ENCODE measurements at regions not wholly inside any gene's neighbourhood (a gene's known extent, or its start where the extent isn't known, plus 50 kb on each side); places are given as distances from the start of the nearest gene placed in this dataset.

DNA sequence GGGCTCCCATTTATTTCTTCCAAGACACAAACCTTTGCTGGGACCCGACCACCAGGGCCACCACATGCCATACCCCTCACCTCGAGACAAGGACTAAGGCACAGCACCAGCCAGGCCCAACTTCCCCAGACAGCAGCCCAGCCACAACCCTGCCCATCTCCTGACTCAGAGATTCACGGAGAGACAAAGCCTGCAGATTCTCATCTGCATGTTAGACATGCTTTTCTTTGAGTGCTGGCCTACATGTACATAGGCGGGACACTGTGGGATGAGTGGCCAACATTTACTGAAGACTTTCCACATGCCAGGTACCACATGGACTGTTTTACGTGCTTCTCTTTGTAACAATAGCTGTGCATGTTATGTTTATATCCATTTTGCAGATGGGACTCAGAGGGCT, 221.3 kb upstream of the ZMIZ1 start:
- Histone ChIP-seq H3K27me3 (no peaks in the 10 kb centered on the region), H3K36me3 (no peaks in the 10 kb centered on the region), H3K4me3 (no peak overlapping the region), H3K27ac (no peak overlapping the region), H3K9me3 (no peaks in the 10 kb centered on the region), H3K4me1 (no peaks in the 10 kb centered on the region)
- TF ChIP-seq, protein P1, sequence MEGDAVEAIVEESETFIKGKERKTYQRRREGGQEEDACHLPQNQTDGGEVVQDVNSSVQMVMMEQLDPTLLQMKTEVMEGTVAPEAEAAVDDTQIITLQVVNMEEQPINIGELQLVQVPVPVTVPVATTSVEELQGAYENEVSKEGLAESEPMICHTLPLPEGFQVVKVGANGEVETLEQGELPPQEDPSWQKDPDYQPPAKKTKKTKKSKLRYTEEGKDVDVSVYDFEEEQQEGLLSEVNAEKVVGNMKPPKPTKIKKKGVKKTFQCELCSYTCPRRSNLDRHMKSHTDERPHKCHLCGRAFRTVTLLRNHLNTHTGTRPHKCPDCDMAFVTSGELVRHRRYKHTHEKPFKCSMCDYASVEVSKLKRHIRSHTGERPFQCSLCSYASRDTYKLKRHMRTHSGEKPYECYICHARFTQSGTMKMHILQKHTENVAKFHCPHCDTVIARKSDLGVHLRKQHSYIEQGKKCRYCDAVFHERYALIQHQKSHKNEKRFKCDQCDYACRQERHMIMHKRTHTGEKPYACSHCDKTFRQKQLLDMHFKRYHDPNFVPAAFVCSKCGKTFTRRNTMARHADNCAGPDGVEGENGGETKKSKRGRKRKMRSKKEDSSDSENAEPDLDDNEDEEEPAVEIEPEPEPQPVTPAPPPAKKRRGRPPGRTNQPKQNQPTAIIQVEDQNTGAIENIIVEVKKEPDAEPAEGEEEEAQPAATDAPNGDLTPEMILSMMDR (IDR thresholded peaks at IDR 0.05): no peak
- intact Hi-C loops (cut with DNase I): no loop called here
- DNase-seq (no peak), ATAC-seq (no peak)

DNA sequence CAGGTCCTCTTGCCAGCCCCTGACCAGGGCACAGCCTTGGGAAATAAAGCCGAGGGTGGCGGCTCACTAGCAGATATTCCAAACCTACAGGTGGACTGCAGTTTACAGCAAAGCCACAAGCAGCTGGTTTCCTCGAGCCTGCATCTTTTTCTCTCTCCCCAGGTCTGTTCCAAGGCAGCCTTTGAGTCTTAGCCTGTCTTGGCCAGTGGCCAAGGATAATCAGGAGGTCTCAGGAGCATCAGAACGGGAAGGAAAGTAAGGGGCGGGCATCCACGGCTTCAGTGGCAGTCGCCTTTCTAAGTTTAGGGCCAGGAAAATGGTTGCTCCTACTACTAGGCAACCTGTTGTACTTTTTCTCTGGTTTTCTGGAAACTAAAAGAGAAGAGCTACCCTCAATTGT, 219.7 kb upstream of the ZMIZ1 start:
- TF ChIP-seq, protein P1 (IDR thresholded peaks at IDR 0.05): no peak
- H3K9me3 ChIP-seq: no peaks in the 10 kb centered on the region
- H3K36me3 ChIP-seq: no peaks in the 10 kb centered on the region
- no peak for ATAC-seq
- H3K27me3 ChIP-seq: no peaks in the 10 kb centered on the region
- H3K4me1 ChIP-seq: no peaks in the 10 kb centered on the region
- intact Hi-C loops (cut with DNase I): no loop called here
- no peak overlapping the region for H3K27ac ChIP-seq
- no peak overlapping the region for H3K4me3 ChIP-seq
- no peak for DNase-seq

- H3K4me3 ChIP-seq: no peak overlapping the region
- H3K9me3 ChIP-seq: no peaks in the 10 kb centered on the region
- DNase-seq (no peak), ATAC-seq (no peak)
- intact Hi-C loops (cut with DNase I): no loop called here
- H3K36me3 ChIP-seq: no peaks in the 10 kb centered on the region
- TF ChIP-seq, protein P1 (IDR thresholded peaks at IDR 0.05): no peak
- no peaks in the 10 kb centered on the region for H3K27me3 ChIP-seq
- H3K27ac ChIP-seq: no peak overlapping the region
- H3K4me1 ChIP-seq: no peaks in the 10 kb centered on the region
Measured at GRCh38 chr10:78849731-78850130, 219.0 kb upstream of the ZMIZ1 start.

- intact Hi-C loops (cut with DNase I): no loop called here
- DNase-seq: no peak
Measured at GRCh38 chr10:78850644-78851435, 217.9 kb upstream of the ZMIZ1 start.

DNA sequence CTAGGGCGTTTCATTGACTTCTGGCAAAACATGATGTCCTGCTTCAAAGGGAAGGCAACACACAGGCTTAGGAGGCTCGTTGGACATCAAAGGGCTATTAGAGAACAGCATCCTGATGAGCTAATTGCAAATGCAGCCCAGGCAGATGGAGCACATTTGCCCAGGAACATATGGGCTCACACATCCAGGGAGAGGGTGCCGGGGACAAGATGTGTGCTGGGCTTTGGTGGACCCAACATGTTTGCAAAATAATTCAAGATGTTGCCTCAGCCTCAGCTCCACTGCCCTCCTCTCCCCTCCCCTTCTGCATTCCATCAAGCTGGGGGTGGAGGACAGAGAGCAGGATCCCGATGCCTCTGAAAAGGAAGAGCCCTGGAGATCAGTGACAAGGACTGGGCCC, 217.1 kb upstream of the ZMIZ1 start:
- intact Hi-C loops (cut with DNase I): no loop called here
- H3K4me3 ChIP-seq: no peak overlapping the region
- DNase-seq (no peak), ATAC-seq (no peak)
- H3K9me3 ChIP-seq: no peaks in the 10 kb centered on the region
- no peak overlapping the region for H3K27ac ChIP-seq
- no peaks in the 10 kb centered on the region for H3K27me3 ChIP-seq
- no peaks in the 10 kb centered on the region for H3K4me1 ChIP-seq
- H3K36me3 ChIP-seq: no peaks in the 10 kb centered on the region
- TF ChIP-seq, protein P1 (IDR thresholded peaks at IDR 0.05): no peak

More at GRCh38 chr10:78850644-78851435, 217.9 kb upstream of the ZMIZ1 start:
- Histone ChIP-seq H3K4me3 (no peak overlapping the region), H3K27me3 (no peaks in the 10 kb centered on the region), H3K36me3 (no peaks in the 10 kb centered on the region), H3K9me3 (no peaks in the 10 kb centered on the region), H3K4me1 (no peaks in the 10 kb centered on the region), H3K27ac (no peak overlapping the region)
- ATAC-seq: no peak
- TF ChIP-seq, protein P1 (IDR thresholded peaks at IDR 0.05): no peak

Measured in left lung (tissue), 4 donors.